HL-60 (cell line): ENCODE measurements at regions not wholly inside any gene's neighbourhood (a gene's known extent, or its start where the extent isn't known, plus 50 kb on each side); places are given as distances from the start of the nearest gene placed in this dataset.

ENCODE experiments used
- DNase-seq, 2 experiments: peaks; one replicate each; pipeline ENCODE4 v3.0.0-alpha.2; 2010 to 2020; ENCODE audit warnings: low read depth in 1 of 2, low spot score in 1 of 2
- H3K27ac ChIP-seq: fragments of 250-450 bp; sonication (Bioruptor Pico); replicated peaks from 2 replicates; pipeline ENCODE4 v1.5.1; 2020; ENCODE audit warnings: mild to moderate bottlenecking, moderate library complexity
- H3K27me3 ChIP-seq: fragments of 250-450 bp; sonication (Bioruptor Pico); 2 replicates; pipeline ENCODE4 v1.5.1; 2021; ENCODE audit warnings: mild to moderate bottlenecking, moderate library complexity; ENCODE audit not compliant: insufficient read depth, poor library complexity, severe bottlenecking
- H3K4me3 ChIP-seq: replicated peaks from 2 replicates; pipeline ENCODE4 v1.5.1; 2011; ENCODE audit warnings: mild to moderate bottlenecking, control low read depth, low read length; ENCODE audit not compliant: insufficient read depth
- CTCF ChIP-seq: IDR thresholded peaks from one replicate; pipeline ENCODE4 v1.5.1; 2011; ENCODE audit warnings: low read length, control low read depth, inconsistent platforms; ENCODE audit not compliant: insufficient read depth
- GABPA ChIP-seq: IDR thresholded peaks from 2 replicates; pipeline ENCODE4 v1.6.1; 2012; ENCODE audit warnings: low read depth
- POLR2AphosphoS5 ChIP-seq: IDR thresholded peaks from 2 replicates; pipeline ENCODE4 v1.6.1; 2012; ENCODE audit warnings: low read depth
- REST ChIP-seq: IDR thresholded peaks from 2 replicates; pipeline ENCODE4 v1.6.1; 2012; ENCODE audit warnings: low read depth; ENCODE audit not compliant: insufficient replicate concordance
- SPI1 ChIP-seq: IDR thresholded peaks from 2 replicates; pipeline ENCODE4 v1.6.1; 2012; ENCODE audit warnings: low read depth, mild to moderate bottlenecking, borderline replicate concordance

DNA sequence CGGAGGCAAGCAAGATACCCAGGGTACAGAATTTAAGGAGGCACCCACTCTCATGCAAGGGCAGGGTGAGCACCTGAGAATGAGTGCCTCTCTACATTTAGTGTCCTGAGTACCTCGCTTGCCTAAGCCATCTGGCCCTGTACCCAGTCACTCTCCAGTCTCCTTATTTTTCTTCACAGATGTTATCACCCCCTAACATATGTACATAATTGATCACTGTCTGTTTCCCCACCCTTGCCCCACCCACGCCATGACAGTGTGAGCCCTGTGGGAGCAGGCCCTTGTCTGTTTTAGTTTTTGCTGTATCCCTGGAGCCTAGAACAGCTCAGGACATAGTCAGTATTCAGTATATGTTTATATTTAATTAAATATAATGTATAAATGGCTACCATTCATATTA, 113.6 kb downstream of the SPRY1 start:
- no peaks in the 10 kb centered on the region for H3K27me3 ChIP-seq
- H3K4me3 ChIP-seq: no peak overlapping the region
- H3K27ac ChIP-seq: no peak overlapping the region
- no peak for TF ChIP-seq GABPA
- no peak for TF ChIP-seq POLR2AphosphoS5
- TF ChIP-seq REST: no peak
- no peak for TF ChIP-seq SPI1
- no peak for TF ChIP-seq CTCF
- no peak for DNase-seq

DNA sequence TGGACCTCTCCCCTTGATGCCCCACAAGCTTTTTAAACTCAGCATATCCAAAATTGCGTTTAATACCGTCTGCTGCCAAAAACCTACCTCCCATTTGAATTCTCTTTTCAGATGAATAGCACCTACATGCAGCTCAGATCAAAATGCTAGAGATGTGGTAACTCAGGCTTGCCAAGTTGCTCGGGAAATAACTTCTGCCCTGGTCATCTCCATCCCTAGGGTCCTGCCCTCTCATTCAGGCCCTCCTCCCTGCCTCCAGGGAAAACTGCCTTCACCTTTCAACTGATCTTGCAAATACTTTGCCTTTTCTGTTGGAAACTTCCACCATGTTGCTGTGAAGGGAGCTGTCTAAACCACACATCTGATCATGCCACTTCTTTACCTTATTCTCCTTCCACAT, 114.1 kb downstream of the SPRY1 start:
- TF ChIP-seq POLR2AphosphoS5 (no peak), CTCF (no peak), GABPA (no peak), REST (no peak), SPI1 (no peak)
- H3K4me3 ChIP-seq: no peak overlapping the region

GRCh38 chr4:123516576-123516975, 120.0 kb downstream of the SPRY1 start:
- Histone ChIP-seq H3K4me3 (no peak overlapping the region), H3K27me3 (no peaks in the 10 kb centered on the region)
- no peak for TF ChIP-seq POLR2AphosphoS5
- no peak for TF ChIP-seq GABPA
- no peak for TF ChIP-seq CTCF
- no peak for TF ChIP-seq REST
- TF ChIP-seq SPI1: no peak

More for the DNA sequence above, 114.1 kb downstream of the SPRY1 start:
- no peak overlapping the region for H3K27ac ChIP-seq
- H3K27me3 ChIP-seq: no peaks in the 10 kb centered on the region
- DNase-seq: no peak

More at GRCh38 chr4:123516576-123516975, 120.0 kb downstream of the SPRY1 start:
- no peak overlapping the region for H3K27ac ChIP-seq
- DNase-seq: no peak
